ENCODE measurements at regions not wholly inside any gene's neighbourhood (a gene's known extent, or its start where the extent isn't known, plus 50 kb on each side); places are given as distances from the start of the nearest gene placed in this dataset.
A peak's percentile ranks its signal among the peaks of the same experiment; 100 is the strongest.

DNA sequence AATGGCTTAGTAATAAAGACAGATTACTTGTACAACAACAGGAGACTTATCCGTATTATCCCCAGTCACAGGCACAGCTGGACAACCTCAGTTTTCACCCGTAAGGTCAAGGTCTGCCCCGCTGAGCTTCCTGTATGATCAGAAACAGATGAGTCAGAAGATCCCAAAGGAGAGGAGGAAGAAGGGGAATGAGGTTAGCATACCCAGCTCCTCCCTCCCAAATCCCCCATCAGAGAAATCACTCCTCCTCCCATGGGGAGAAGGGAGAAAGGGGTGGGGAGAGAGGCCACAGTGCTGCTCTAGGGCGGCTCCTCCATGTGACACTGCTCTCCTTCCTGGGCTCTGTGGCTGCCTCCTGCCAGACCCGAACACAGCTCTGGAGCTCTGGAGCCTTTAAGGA, 53.8 kb upstream of the SPTBN1 start (continued):
- TF ChIP-seq, protein P1, sequence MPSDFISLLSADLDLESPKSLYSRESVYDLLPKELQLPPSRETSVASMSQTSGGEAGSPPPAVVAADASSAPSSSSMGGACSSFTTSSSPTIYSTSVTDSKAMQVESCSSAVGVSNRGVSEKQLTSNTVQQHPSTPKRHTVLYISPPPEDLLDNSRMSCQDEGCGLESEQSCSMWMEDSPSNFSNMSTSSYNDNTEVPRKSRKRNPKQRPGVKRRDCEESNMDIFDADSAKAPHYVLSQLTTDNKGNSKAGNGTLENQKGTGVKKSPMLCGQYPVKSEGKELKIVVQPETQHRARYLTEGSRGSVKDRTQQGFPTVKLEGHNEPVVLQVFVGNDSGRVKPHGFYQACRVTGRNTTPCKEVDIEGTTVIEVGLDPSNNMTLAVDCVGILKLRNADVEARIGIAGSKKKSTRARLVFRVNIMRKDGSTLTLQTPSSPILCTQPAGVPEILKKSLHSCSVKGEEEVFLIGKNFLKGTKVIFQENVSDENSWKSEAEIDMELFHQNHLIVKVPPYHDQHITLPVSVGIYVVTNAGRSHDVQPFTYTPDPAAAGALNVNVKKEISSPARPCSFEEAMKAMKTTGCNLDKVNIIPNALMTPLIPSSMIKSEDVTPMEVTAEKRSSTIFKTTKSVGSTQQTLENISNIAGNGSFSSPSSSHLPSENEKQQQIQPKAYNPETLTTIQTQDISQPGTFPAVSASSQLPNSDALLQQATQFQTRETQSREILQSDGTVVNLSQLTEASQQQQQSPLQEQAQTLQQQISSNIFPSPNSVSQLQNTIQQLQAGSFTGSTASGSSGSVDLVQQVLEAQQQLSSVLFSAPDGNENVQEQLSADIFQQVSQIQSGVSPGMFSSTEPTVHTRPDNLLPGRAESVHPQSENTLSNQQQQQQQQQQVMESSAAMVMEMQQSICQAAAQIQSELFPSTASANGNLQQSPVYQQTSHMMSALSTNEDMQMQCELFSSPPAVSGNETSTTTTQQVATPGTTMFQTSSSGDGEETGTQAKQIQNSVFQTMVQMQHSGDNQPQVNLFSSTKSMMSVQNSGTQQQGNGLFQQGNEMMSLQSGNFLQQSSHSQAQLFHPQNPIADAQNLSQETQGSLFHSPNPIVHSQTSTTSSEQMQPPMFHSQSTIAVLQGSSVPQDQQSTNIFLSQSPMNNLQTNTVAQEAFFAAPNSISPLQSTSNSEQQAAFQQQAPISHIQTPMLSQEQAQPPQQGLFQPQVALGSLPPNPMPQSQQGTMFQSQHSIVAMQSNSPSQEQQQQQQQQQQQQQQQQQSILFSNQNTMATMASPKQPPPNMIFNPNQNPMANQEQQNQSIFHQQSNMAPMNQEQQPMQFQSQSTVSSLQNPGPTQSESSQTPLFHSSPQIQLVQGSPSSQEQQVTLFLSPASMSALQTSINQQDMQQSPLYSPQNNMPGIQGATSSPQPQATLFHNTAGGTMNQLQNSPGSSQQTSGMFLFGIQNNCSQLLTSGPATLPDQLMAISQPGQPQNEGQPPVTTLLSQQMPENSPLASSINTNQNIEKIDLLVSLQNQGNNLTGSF (CRISPR knock-in tag; IDR thresholded peaks at IDR 0.05) = no peak
- TF ChIP-seq, protein P2, sequence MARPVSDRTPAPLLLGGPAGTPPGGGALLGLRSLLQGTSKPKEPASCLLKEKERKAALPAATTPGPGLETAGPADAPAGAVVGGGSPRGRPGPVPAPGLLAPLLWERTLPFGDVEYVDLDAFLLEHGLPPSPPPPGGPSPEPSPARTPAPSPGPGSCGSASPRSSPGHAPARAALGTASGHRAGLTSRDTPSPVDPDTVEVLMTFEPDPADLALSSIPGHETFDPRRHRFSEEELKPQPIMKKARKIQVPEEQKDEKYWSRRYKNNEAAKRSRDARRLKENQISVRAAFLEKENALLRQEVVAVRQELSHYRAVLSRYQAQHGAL (CRISPR knock-in tag; IDR thresholded peaks at IDR 0.05; ENCODE audit: not compliant biosample characterization) = no peak
- no peak for TF ChIP-seq SP5 (CRISPR knock-in tag; IDR thresholded peaks at IDR 0.05; ENCODE audit: borderline replicate concordance, low read depth)
- TF ChIP-seq, protein P3, sequence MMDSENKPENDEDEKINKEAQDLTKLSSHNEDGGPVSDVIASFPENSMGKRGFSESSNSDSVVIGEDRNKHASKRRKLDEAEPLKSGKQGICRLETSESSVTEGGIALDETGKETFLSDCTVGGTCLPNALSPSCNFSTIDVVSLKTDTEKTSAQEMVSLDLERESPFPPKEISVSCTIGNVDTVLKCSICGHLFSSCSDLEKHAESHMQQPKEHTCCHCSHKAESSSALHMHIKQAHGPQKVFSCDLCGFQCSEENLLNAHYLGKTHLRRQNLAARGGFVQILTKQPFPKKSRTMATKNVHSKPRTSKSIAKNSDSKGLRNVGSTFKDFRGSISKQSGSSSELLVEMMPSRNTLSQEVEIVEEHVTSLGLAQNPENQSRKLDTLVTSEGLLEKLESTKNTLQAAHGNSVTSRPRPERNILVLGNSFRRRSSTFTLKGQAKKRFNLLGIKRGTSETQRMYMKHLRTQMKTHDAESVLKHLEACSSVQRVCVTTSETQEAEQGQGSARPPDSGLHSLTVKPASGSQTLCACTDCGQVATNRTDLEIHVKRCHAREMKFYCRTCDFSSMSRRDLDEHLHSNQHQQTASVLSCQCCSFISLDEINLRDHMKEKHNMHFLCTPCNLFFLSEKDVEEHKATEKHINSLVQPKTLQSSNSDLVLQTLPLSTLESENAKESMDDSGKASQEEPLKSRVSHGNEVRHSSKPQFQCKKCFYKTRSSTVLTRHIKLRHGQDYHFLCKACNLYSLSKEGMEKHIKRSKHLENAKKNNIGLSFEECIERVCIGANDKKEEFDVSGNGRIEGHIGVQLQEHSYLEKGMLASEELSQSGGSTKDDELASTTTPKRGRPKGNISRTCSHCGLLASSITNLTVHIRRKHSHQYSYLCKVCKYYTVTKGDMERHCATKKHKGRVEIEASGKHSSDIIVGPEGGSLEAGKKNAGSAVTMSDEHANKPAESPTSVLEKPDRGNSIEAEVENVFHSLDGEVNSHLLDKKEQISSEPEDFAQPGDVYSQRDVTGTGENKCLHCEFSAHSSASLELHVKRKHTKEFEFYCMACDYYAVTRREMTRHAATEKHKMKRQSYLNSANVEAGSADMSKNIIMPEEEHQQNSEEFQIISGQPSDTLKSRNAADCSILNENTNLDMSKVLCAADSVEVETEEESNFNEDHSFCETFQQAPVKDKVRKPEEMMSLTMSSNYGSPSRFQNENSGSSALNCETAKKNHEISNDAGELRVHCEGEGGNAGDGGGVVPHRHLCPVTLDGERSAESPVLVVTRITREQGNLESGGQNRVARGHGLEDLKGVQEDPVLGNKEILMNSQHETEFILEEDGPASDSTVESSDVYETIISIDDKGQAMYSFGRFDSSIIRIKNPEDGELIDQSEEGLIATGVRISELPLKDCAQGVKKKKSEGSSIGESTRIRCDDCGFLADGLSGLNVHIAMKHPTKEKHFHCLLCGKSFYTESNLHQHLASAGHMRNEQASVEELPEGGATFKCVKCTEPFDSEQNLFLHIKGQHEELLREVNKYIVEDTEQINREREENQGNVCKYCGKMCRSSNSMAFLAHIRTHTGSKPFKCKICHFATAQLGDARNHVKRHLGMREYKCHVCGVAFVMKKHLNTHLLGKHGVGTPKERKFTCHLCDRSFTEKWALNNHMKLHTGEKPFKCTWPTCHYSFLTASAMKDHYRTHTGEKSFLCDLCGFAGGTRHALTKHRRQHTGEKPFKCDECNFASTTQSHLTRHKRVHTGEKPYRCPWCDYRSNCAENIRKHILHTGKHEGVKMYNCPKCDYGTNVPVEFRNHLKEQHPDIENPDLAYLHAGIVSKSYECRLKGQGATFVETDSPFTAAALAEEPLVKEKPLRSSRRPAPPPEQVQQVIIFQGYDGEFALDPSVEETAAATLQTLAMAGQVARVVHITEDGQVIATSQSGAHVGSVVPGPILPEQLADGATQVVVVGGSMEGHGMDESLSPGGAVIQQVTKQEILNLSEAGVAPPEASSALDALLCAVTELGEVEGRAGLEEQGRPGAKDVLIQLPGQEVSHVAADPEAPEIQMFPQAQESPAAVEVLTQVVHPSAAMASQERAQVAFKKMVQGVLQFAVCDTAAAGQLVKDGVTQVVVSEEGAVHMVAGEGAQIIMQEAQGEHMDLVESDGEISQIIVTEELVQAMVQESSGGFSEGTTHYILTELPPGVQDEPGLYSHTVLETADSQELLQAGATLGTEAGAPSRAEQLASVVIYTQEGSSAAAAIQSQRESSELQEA (CRISPR knock-in tag; IDR thresholded peaks at IDR 0.05; ENCODE audit: not compliant biosample characterization) = no peak
- TF ChIP-seq, protein P4, sequence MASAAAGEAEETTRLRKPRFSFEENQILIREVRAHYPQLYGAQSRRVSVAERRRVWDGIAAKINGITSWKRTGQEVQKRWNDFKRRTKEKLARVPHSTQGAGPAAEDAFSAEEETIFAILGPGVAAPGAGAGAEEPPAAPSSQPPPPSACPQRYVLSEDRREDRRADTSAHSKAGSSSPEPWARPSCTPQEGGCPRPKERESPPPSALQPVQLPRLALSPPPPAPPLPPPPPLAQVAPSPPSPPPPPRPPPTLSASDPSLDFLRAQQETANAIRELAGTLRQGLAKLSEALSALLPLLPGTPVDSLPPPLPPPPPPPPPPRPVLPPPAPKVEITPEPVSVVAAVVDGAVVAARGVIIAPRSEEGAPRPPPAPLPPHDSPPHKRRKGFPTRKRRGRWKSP (CRISPR knock-in tag; IDR thresholded peaks at IDR 0.05) = no peak
- no peak for TF ChIP-seq PLRG1 (conservative IDR thresholded peaks at IDR 0.05)
- TF ChIP-seq ZNF3 (CRISPR knock-in tag; IDR thresholded peaks at IDR 0.05) = no peak
- no peak for TF ChIP-seq BRCA1 (CRISPR knock-in tag; IDR thresholded peaks at IDR 0.05)
- no peak for TF ChIP-seq ZNF251 (CRISPR knock-in tag; IDR thresholded peaks at IDR 0.05)
- TF ChIP-seq PAX8 (CRISPR knock-in tag; IDR thresholded peaks at IDR 0.05; ENCODE audit: borderline replicate concordance) = no peak
- TF ChIP-seq ZNF232 (CRISPR knock-in tag; IDR thresholded peaks at IDR 0.05; ENCODE audit: borderline replicate concordance) = no peak
- no peak for TF ChIP-seq ISL2 (CRISPR knock-in tag; IDR thresholded peaks at IDR 0.05)
- TF ChIP-seq, protein P5, sequence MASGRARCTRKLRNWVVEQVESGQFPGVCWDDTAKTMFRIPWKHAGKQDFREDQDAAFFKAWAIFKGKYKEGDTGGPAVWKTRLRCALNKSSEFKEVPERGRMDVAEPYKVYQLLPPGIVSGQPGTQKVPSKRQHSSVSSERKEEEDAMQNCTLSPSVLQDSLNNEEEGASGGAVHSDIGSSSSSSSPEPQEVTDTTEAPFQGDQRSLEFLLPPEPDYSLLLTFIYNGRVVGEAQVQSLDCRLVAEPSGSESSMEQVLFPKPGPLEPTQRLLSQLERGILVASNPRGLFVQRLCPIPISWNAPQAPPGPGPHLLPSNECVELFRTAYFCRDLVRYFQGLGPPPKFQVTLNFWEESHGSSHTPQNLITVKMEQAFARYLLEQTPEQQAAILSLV (CRISPR knock-in tag; IDR thresholded peaks at IDR 0.05; ENCODE audit: borderline replicate concordance) = no peak
- peak; percentile 68; the same call in 1 of the 2 replicates for TF ChIP-seq HMG20A (CRISPR knock-in tag; IDR thresholded peaks at IDR 0.05; ENCODE audit: borderline replicate concordance)
- TF ChIP-seq ZNF564 (CRISPR knock-in tag; IDR thresholded peaks at IDR 0.05) = no peak

All from HepG2 (cell line).